Endothelial cell of umbilical vein (primary cell): ENCODE measurements at regions not wholly inside any gene's neighbourhood (a gene's known extent, or its start where the extent isn't known, plus 50 kb on each side); places are given as distances from the start of the nearest gene placed in this dataset.
"Not testable (repeated sequence)": the region's sequence is repeated elsewhere in the genome, so short reads cannot be mapped to it uniquely, and the experiment has no call there.

Source experiments
- BruUV-seq: library from RNA; stranded (reverse); fragments of 400-500 nt; replicated peaks from 2 replicates; lab custom pipeline; 2021; lab: Mats Ljungman, UMichigan
- CTCF ChIA-PET: fragments of 300-600, 350-600 bp; sonication (Branson Sonifier 250); formaldehyde crosslinking; loops from one replicate; lab custom pipeline; 2021; ENCODE audit warnings: antibody characterized with exemption, inconsistent platforms; lab: Charles Lee
- POLR2A ChIA-PET: fragments of 300-600, 350-600 bp; sonication (Branson Sonifier 250); formaldehyde crosslinking; loops from one replicate; lab custom pipeline; 2021; ENCODE audit warnings: antibody characterized with exemption, inconsistent platforms; lab: Charles Lee
- DNase-seq: peaks from one replicate; pipeline ENCODE4 v3.0.0-alpha.2; 2011; ENCODE audit warnings: low read depth, low spot score
- FAIRE-seq: peaks from 2 replicates; lab custom pipeline; 2011; peaks lifted over from hg19 to GRCh38; lab: Jason Lieb, UNC
- H2AFZ ChIP-seq: 2 replicates; pipeline ENCODE4 v1.6.0; 2012; ENCODE audit warnings: low read depth, low read length, control low read depth, inconsistent platforms
- H3K27ac ChIP-seq: 2 replicates; pipeline ENCODE4 v1.5.1; 2011; ENCODE audit warnings: low read depth, mild to moderate bottlenecking, control low read depth, low read length, moderate library complexity; ENCODE audit not compliant: insufficient read depth
- H3K27me3 ChIP-seq, 2 experiments: 2 replicates each; pipeline versions ENCODE4 v1.6.0 to v1.6.1; 2011; ENCODE audit warnings: low read length in 2 of 2, mixed read lengths in 1 of 2; ENCODE audit not compliant: control insufficient read depth in 2 of 2, insufficient read depth in 2 of 2
- H3K36me3 ChIP-seq, 2 experiments: 2 replicates in 1 of 2; 3 replicates in 1 of 2; pipeline ENCODE4 v1.5.1; 2011; ENCODE audit warnings: low read length in 2 of 2, mild to moderate bottlenecking in 1 of 2, moderate library complexity in 1 of 2; ENCODE audit not compliant: control insufficient read depth in 2 of 2, insufficient read depth in 2 of 2; ENCODE audit errors: extremely low read depth in 1 of 2
- H3K4me1 ChIP-seq: 3 replicates; pipeline ENCODE4 v1.5.1; 2011; ENCODE audit warnings: mild to moderate bottlenecking, low read length; ENCODE audit not compliant: control insufficient read depth, insufficient read depth; ENCODE audit errors: extremely low read depth
- H3K4me2 ChIP-seq: 2 replicates; pipeline ENCODE4 v1.6.1; 2011; ENCODE audit warnings: low read length, control low read depth, mixed read lengths; ENCODE audit not compliant: insufficient read depth
- H3K4me3 ChIP-seq, 3 experiments: fragments of 200-600 bp in 1 of 3; sonication (generic), shearing (Covaris generic) in 1 of 3; replicated peaks in 1 of 3; 2 replicates each; pipeline ENCODE4 v1.5.1; 2011 to 2016; ENCODE audit warnings: control low read depth in 3 of 3, low read length in 3 of 3, mild to moderate bottlenecking in 2 of 3, inconsistent platforms in 1 of 3, low read depth in 1 of 3, moderate library complexity in 1 of 3; ENCODE audit not compliant: insufficient read depth in 1 of 3
- H3K79me2 ChIP-seq: 2 replicates; pipeline ENCODE4 v1.6.0; 2012; ENCODE audit warnings: low read length, inconsistent platforms; ENCODE audit not compliant: control insufficient read depth, insufficient read depth
- H3K9ac ChIP-seq: replicated peaks from 2 replicates; pipeline ENCODE3; 2011; ENCODE audit warnings: low read length, control low read depth; ENCODE audit not compliant: insufficient read depth; ENCODE audit errors: extremely low read depth
- H3K9me1 ChIP-seq: replicated peaks from 3 replicates; pipeline ENCODE4 v1.6.0; 2011; ENCODE audit warnings: mild to moderate bottlenecking, low read length; ENCODE audit not compliant: control insufficient read depth, insufficient read depth; ENCODE audit errors: extremely low read depth
- H3K9me3 ChIP-seq: replicated peaks from 2 replicates; pipeline ENCODE4 v1.5.1; 2012; ENCODE audit warnings: low read length, inconsistent platforms; ENCODE audit not compliant: control insufficient read depth, insufficient read depth
- H4K20me1 ChIP-seq: replicated peaks from 2 replicates; pipeline ENCODE3; 2011; ENCODE audit warnings: mild to moderate bottlenecking, low read length; ENCODE audit not compliant: control insufficient read depth, insufficient read depth; ENCODE audit errors: extremely low read depth
- dilution Hi-C: fragments of 300-500 bp; cut with MboI; formaldehyde crosslinking; loops from one replicate; pipeline ENCODE4 v1.15.0; 2019; ENCODE audit warnings: low sequenced_read_pairs; ENCODE audit not compliant: extremely low pct_ligation_motif_present
- intact Hi-C: fragments of 100-400 bp; cut with micrococcal nuclease; formaldehyde crosslinking; loops from one replicate; pipeline ENCODE4 v1.10.0; 2022

DNA sequence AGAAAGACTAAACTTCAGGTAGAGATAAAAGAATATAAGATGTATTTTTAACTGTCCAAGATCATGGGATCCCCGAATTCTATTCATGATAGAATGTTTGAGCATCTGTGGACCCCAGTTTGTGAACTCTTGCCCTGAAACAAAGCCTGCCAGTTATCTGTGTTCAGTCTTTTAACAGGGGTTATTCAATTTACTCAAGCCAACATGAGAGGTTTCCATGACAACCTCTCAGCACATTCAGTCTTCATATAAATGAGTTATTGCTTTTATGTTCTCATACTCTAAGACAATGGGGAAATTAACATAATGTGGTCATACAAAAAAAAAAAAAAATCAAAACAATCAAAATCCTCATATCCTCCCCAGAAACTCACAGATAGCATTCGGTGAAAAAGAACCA lies 130.1 kb downstream of the NPIPA5 start:
- POLR2A ChIA-PET, H3K9me1 ChIP-seq, H3K9me3 ChIP-seq, H2AFZ ChIP-seq, H3K27me3 ChIP-seq, H3K9ac ChIP-seq, dilution Hi-C loops, FAIRE-seq, H4K20me1 ChIP-seq, BruUV-seq, H3K36me3 ChIP-seq, H3K4me3 ChIP-seq, H3K4me1 ChIP-seq, H3K27ac ChIP-seq, CTCF ChIA-PET, H3K79me2 ChIP-seq, H3K4me2 ChIP-seq, intact Hi-C loops, DNase-seq: not testable (repeated sequence)

DNA sequence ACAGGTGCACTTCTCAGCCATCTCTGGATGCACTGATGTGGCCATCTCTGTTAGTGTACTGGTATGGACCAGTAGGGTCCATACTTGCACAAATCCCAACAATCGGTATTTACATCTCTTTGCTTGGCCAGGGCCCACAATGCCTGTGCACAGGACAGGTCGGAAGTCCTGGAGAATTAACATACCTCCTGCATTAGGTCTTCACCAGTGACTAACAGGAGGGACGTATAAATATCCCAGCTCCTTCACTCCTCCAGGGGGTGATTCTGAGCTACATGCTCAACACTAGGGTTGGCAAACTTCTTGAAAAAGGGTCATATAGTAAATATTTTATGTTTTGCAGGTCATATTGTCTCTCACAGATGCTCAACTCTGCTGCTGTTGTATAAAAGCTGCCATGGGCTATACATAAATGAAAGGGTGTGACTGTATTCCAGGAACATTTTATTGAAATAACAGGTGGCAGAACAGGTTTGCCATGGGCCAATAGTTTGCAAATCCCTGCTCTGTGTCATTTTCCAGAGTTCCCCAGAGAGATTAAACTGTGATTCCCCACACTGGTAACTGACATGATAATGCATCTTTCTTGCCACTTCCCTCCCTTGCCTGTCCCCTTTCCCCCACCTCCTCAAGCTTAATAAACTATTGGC lies 141.3 kb downstream of the NPIPA5 start:
- H3K9me3 ChIP-seq, H3K4me2 ChIP-seq, H2AFZ ChIP-seq, H3K27ac ChIP-seq, intact Hi-C loops, H3K36me3 ChIP-seq, POLR2A ChIA-PET, H3K9ac ChIP-seq, FAIRE-seq, H3K27me3 ChIP-seq, H3K9me1 ChIP-seq, H3K79me2 ChIP-seq, BruUV-seq, dilution Hi-C loops, CTCF ChIA-PET, H3K4me1 ChIP-seq, DNase-seq, H4K20me1 ChIP-seq, H3K4me3 ChIP-seq: not testable (repeated sequence)

DNA sequence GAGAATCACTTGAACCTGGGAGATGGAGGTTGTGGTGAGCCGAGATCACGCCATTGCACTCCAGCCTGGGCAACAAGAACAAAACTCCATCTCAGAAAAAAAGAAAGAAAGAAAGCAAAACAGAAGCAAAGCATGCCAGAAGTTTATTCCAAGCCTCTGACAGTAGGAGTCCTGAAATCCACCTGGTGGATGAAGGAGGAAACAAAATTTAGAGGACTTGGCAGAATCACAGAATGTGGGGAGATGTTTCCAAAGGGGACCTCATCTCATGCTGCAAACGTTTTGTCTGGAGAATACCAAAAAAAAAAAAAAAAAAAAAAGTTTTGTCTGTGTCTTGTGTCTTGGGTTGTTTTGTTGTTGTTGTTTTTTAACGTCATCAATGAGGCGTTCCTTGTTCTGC lies 141.1 kb upstream of the RRN3 start:
- POLR2A ChIA-PET, H3K27ac ChIP-seq, CTCF ChIA-PET, H2AFZ ChIP-seq, H3K4me3 ChIP-seq, dilution Hi-C loops, H3K9ac ChIP-seq, H3K9me3 ChIP-seq, H3K9me1 ChIP-seq, H4K20me1 ChIP-seq, H3K79me2 ChIP-seq, DNase-seq, FAIRE-seq, H3K4me1 ChIP-seq, H3K27me3 ChIP-seq, H3K36me3 ChIP-seq, H3K4me2 ChIP-seq, BruUV-seq, intact Hi-C loops: not testable (repeated sequence)

DNA sequence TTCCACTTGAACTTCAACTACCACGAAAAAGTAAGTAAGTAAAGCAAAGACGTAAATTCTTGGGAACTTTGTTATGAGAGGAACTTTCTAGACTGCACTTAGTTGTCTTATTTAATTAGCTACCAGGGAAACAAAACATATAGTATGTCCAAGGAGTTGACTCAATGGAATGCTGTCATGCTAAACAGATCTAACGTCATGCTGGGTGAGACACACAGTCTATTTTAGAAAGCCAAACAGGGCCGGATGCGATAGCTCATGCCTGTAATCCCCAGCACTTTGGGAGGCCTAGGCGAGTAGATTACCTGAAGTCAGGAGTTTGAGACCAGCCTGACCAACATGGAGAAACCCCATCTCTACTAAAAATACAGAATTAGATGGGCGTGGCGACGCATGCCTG lies 140.6 kb upstream of the RRN3 start:
- not testable (repeated sequence) for BruUV-seq

More for the DNA sequence above, 140.6 kb upstream of the RRN3 start:
- H3K27ac ChIP-seq, POLR2A ChIA-PET, CTCF ChIA-PET, dilution Hi-C loops, DNase-seq, H3K79me2 ChIP-seq, H3K9me1 ChIP-seq, H3K4me3 ChIP-seq, H2AFZ ChIP-seq, H3K4me2 ChIP-seq, H3K4me1 ChIP-seq, intact Hi-C loops, H3K9me3 ChIP-seq, H3K36me3 ChIP-seq, H3K27me3 ChIP-seq, H3K9ac ChIP-seq, H4K20me1 ChIP-seq, FAIRE-seq: not testable (repeated sequence)
